K562 (cell line): ENCODE measurements at regions not wholly inside any gene's neighbourhood (a gene's known extent, or its start where the extent isn't known, plus 50 kb on each side); places are given as distances from the start of the nearest gene placed in this dataset.

ENCODE experiments used
- FOXA1 ChIP-seq: fragments of 450-650 bp; IDR thresholded peaks from 2 replicates; pipeline ENCODE4 v1.6.1; 2016; ENCODE audit warnings: mild to moderate bottlenecking, borderline replicate concordance
- GATAD2A ChIP-seq: fragments of 450-650 bp; IDR thresholded peaks from 2 replicates; pipeline ENCODE4 v1.6.1; 2017
- HDAC8 ChIP-seq: fragments of 450-650 bp; IDR thresholded peaks from 2 replicates; pipeline ENCODE4 v1.6.1; 2016; ENCODE audit warnings: mild to moderate bottlenecking, missing genetic modification characterization, moderate library complexity, missing compliant biosample characterization
- SPI1 ChIP-seq: IDR thresholded peaks from 2 replicates; pipeline ENCODE4 v1.6.1; 2011; ENCODE audit warnings: low read depth, low read length, control low read depth, borderline replicate concordance
- SRSF1 ChIP-seq: fragments of 200-400 bp; formaldehyde crosslinking; IDR thresholded peaks from 2 replicates; pipeline ENCODE4 v1.6.1; 2017; ENCODE audit warnings: mild to moderate bottlenecking, low read depth, low read length, moderate library complexity
- YY1 ChIP-seq, 3 experiments: IDR thresholded peaks; 2 replicates each; pipeline ENCODE4 v1.6.1; 2011; ENCODE audit warnings: low read length in 2 of 3, mild to moderate bottlenecking in 2 of 3, moderate library complexity in 2 of 3, borderline replicate concordance in 1 of 3, control low read depth in 1 of 3, low read depth in 1 of 3; ENCODE audit not compliant: insufficient read depth in 3 of 3, insufficient replicate concordance in 2 of 3, control insufficient read depth in 1 of 3, insufficient read length in 1 of 3; ENCODE audit errors: extremely low read depth in 1 of 3
- ZBED1 ChIP-seq: IDR thresholded peaks from 2 replicates; pipeline ENCODE4 v1.6.1; 2014
- ZC3H4 ChIP-seq: sonication (generic); formaldehyde crosslinking; IDR thresholded peaks from 2 replicates; pipeline ENCODE4 v1.9.0; 2021; ENCODE audit warnings: missing genetic modification reagents, borderline replicate concordance
- TF ChIP-seq, protein P1 (sequence below): fragments of 250-450 bp; sonication (Bioruptor Pico); IDR thresholded peaks from 2 replicates; pipeline ENCODE4 v1.5.0; 2020; ENCODE audit warnings: mild to moderate bottlenecking

DNA sequence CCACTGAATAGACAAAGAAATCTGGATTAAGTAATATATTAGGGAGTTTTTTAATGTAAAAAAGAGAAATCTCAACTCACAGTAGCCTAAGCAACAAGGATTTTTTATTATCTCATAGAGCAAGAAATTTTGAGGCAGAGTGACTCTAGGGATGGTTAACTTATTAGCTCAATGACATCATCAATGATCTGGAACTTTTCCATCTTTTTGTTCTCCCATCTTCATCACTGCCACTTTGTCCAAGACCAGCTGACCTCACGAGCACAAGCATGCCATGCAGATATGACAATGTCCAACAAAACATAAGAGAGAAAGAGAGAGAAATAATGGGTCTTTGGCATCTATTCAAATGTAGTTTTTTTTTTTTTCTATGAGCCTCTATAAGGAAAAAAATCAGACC is 211.8 kb upstream of the RND3 start:
- TF ChIP-seq ZC3H4 (CRISPR knock-in tag) (no peak), SRSF1 (no peak), HDAC8 (tag) (no peak), GATAD2A (no peak), YY1 (IDR thresholded peaks at IDR 0.05; ENCODE audit: borderline replicate concordance in 1 of 3, control insufficient read depth in 1 of 3, extremely low read depth in 1 of 3, insufficient read depth in 3 of 3, insufficient read length in 1 of 3, insufficient replicate concordance in 2 of 3, low read depth in 1 of 3, low read length in 2 of 3) (no peak), SPI1 (no peak), FOXA1 (no peak), ZBED1 (no peak)
- TF ChIP-seq, protein P1, sequence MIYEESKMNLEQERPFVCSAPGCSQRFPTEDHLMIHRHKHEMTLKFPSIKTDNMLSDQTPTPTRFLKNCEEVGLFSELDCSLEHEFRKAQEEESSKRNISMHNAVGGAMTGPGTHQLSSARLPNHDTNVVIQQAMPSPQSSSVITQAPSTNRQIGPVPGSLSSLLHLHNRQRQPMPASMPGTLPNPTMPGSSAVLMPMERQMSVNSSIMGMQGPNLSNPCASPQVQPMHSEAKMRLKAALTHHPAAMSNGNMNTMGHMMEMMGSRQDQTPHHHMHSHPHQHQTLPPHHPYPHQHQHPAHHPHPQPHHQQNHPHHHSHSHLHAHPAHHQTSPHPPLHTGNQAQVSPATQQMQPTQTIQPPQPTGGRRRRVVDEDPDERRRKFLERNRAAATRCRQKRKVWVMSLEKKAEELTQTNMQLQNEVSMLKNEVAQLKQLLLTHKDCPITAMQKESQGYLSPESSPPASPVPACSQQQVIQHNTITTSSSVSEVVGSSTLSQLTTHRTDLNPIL = no peak
